Neural crest cell (in vitro differentiated cells): ENCODE measurements at regions not wholly inside any gene's neighbourhood (a gene's known extent, or its start where the extent isn't known, plus 50 kb on each side); places are given as distances from the start of the nearest gene placed in this dataset.

Experiments used
- DNase-seq: peaks from one replicate; pipeline ENCODE4 v3.0.0; 2021; ENCODE audit warnings: low read depth, mixed read lengths, low spot score
- H3K27ac Mint-ChIP-seq: one replicate; pipeline ENCODE4 v1.8.0; 2021; ENCODE audit warnings: mild to moderate bottlenecking, mixed read lengths; ENCODE audit not compliant: unreplicated experiment
- H3K27me3 Mint-ChIP-seq: 2 replicates; pipeline ENCODE4 v1.8.0; 2021; ENCODE audit warnings: low read depth, mild to moderate bottlenecking, mixed read lengths
- H3K36me3 Mint-ChIP-seq: 2 replicates; pipeline ENCODE4 v1.8.0; 2021; ENCODE audit warnings: low read depth, mild to moderate bottlenecking, mixed read lengths
- H3K4me1 Mint-ChIP-seq: 2 replicates; pipeline ENCODE4 v1.8.0; 2021; ENCODE audit warnings: mixed read lengths
- H3K4me3 Mint-ChIP-seq: one replicate; pipeline ENCODE4 v1.8.0; 2021; ENCODE audit warnings: mild to moderate bottlenecking, mixed read lengths
- H3K9me3 Mint-ChIP-seq: 2 replicates; pipeline ENCODE4 v1.8.0; 2021; ENCODE audit warnings: mixed read lengths
- CTCF ChIP-seq: fragments of 200-600 bp; sonication (generic); conservative IDR thresholded peaks from 2 replicates; pipeline ENCODE4 v1.5.0; 2021; ENCODE audit warnings: antibody characterized with exemption, mild to moderate bottlenecking

GRCh38 chr2:236366397-236366796 is 102.2 kb upstream of the ASB18 start:
- no peak overlapping the region for H3K4me3 Mint-ChIP-seq
- H3K4me1 Mint-ChIP-seq: peaks cover 21% of the 10 kb centered on the region
- H3K27me3 Mint-ChIP-seq: peaks cover 24% of the 10 kb centered on the region
- TF ChIP-seq CTCF: no peak
- no peaks in the 10 kb centered on the region for H3K9me3 Mint-ChIP-seq
- H3K27ac Mint-ChIP-seq: no peak overlapping the region
- no peak for DNase-seq
- no peaks in the 10 kb centered on the region for H3K36me3 Mint-ChIP-seq

GRCh38 chr2:236367506-236368289 is 103.5 kb upstream of the ASB18 start:
- no peaks in the 10 kb centered on the region for H3K9me3 Mint-ChIP-seq
- H3K27ac Mint-ChIP-seq: no peak overlapping the region
- H3K36me3 Mint-ChIP-seq: no peaks in the 10 kb centered on the region

GRCh38 chr2:236369661-236370062 is 105.5 kb upstream of the ASB18 start:
- Mint-ChIP-seq H3K27me3 (peaks cover 19% of the 10 kb centered on the region), H3K27ac (no peak overlapping the region), H3K4me1 (peaks cover 21% of the 10 kb centered on the region), H3K4me3 (no peak overlapping the region), H3K9me3 (no peaks in the 10 kb centered on the region), H3K36me3 (peaks cover 2% of the 10 kb centered on the region)
- no peak for DNase-seq
- no peak for TF ChIP-seq CTCF

More at GRCh38 chr2:236367506-236368289, 103.5 kb upstream of the ASB18 start:
- TF ChIP-seq CTCF: no peak
- H3K4me1 Mint-ChIP-seq: peaks cover 21% of the 10 kb centered on the region
- H3K27me3 Mint-ChIP-seq: peaks cover 24% of the 10 kb centered on the region
- no peak overlapping the region for H3K4me3 Mint-ChIP-seq
- DNase-seq: no peak

GRCh38 chr2:236370847-236371409 is 106.7 kb upstream of the ASB18 start:
- peaks cover 2% of the 10 kb centered on the region for H3K36me3 Mint-ChIP-seq
- no peak overlapping the region for H3K4me3 Mint-ChIP-seq
- H3K9me3 Mint-ChIP-seq: no peaks in the 10 kb centered on the region
- H3K27ac Mint-ChIP-seq: no peak overlapping the region
- no peak for TF ChIP-seq CTCF
- H3K4me1 Mint-ChIP-seq: peaks cover 21% of the 10 kb centered on the region
- H3K27me3 Mint-ChIP-seq: peaks cover 19% of the 10 kb centered on the region
- no peak for DNase-seq

GRCh38 chr2:236375973-236376476 is 111.8 kb upstream of the ASB18 start:
- TF ChIP-seq CTCF: no peak

More at GRCh38 chr2:236375973-236376476, 111.8 kb upstream of the ASB18 start:
- Mint-ChIP-seq H3K36me3 (peaks cover 2% of the 10 kb centered on the region), H3K9me3 (no peaks in the 10 kb centered on the region), H3K4me1 (no peaks in the 10 kb centered on the region), H3K27me3 (peaks cover under 1% of the 10 kb centered on the region), H3K27ac (no peak overlapping the region), H3K4me3 (no peak overlapping the region)
- DNase-seq: no peak
